Nephron progenitor cell (in vitro differentiated cells): ENCODE measurements at regions not wholly inside any gene's neighbourhood (a gene's known extent, or its start where the extent isn't known, plus 50 kb on each side); places are given as distances from the start of the nearest gene placed in this dataset.

Experiments
- DNase-seq: peaks from one replicate; pipeline ENCODE4 v3.0.0; 2021
- H3K27ac Mint-ChIP-seq: 2 replicates; pipeline ENCODE4 v1.8.0; 2021; ENCODE audit warnings: mild to moderate bottlenecking, moderate library complexity, mixed read lengths
- H3K27me3 Mint-ChIP-seq: 2 replicates; pipeline ENCODE4 v1.8.0; 2021; ENCODE audit warnings: mild to moderate bottlenecking, low read depth, mixed read lengths; ENCODE audit not compliant: poor library complexity
- H3K36me3 Mint-ChIP-seq: 2 replicates; pipeline ENCODE4 v1.8.0; 2021; ENCODE audit warnings: low read depth, mixed read lengths
- H3K4me1 Mint-ChIP-seq: 2 replicates; pipeline ENCODE4 v1.8.0; 2021; ENCODE audit warnings: mixed read lengths
- H3K4me3 Mint-ChIP-seq: 2 replicates; pipeline ENCODE4 v1.8.0; 2021; ENCODE audit warnings: mild to moderate bottlenecking, moderate library complexity, mixed read lengths
- H3K9me3 Mint-ChIP-seq: 2 replicates; pipeline ENCODE4 v1.8.0; 2021; ENCODE audit warnings: mild to moderate bottlenecking, moderate library complexity, mixed read lengths
- TF ChIP-seq, protein P1 (sequence below): fragments of 200-600 bp; sonication (generic); IDR thresholded peaks from 2 replicates; pipeline ENCODE4 v1.5.0; 2021; ENCODE audit warnings: antibody characterized with exemption

DNA sequence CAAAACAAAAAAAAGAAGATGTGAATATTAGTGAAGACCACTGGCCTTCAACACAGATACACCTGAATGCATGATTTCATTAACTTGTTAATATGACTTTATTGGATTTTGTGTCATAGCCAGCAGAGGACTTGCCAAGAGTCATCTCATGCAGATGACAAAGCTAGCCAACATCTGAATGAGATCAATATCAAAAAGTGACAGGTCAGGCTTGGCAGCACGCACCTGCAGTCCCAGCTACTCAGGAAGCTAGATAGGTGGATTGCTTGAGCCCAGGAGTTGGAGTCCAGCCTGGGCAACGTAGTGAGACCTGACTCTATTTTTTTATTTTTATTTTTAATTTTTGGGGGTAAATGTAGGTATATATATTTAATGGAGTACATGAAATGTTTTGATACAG lies 54.5 kb upstream of the TGIF1 start:
- H3K9me3 Mint-ChIP-seq, result peaks cover 20% of the 10 kb centered on the region
- no peak overlapping the region for H3K4me3 Mint-ChIP-seq
- H3K27ac Mint-ChIP-seq, result no peak overlapping the region
- peaks cover 12% of the 10 kb centered on the region for H3K27me3 Mint-ChIP-seq
- DNase-seq, result no peak
- H3K4me1 Mint-ChIP-seq, result peaks cover 5% of the 10 kb centered on the region
- TF ChIP-seq, protein P1, sequence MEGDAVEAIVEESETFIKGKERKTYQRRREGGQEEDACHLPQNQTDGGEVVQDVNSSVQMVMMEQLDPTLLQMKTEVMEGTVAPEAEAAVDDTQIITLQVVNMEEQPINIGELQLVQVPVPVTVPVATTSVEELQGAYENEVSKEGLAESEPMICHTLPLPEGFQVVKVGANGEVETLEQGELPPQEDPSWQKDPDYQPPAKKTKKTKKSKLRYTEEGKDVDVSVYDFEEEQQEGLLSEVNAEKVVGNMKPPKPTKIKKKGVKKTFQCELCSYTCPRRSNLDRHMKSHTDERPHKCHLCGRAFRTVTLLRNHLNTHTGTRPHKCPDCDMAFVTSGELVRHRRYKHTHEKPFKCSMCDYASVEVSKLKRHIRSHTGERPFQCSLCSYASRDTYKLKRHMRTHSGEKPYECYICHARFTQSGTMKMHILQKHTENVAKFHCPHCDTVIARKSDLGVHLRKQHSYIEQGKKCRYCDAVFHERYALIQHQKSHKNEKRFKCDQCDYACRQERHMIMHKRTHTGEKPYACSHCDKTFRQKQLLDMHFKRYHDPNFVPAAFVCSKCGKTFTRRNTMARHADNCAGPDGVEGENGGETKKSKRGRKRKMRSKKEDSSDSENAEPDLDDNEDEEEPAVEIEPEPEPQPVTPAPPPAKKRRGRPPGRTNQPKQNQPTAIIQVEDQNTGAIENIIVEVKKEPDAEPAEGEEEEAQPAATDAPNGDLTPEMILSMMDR, result no peak
- H3K36me3 Mint-ChIP-seq, result no peaks in the 10 kb centered on the region

DNA sequence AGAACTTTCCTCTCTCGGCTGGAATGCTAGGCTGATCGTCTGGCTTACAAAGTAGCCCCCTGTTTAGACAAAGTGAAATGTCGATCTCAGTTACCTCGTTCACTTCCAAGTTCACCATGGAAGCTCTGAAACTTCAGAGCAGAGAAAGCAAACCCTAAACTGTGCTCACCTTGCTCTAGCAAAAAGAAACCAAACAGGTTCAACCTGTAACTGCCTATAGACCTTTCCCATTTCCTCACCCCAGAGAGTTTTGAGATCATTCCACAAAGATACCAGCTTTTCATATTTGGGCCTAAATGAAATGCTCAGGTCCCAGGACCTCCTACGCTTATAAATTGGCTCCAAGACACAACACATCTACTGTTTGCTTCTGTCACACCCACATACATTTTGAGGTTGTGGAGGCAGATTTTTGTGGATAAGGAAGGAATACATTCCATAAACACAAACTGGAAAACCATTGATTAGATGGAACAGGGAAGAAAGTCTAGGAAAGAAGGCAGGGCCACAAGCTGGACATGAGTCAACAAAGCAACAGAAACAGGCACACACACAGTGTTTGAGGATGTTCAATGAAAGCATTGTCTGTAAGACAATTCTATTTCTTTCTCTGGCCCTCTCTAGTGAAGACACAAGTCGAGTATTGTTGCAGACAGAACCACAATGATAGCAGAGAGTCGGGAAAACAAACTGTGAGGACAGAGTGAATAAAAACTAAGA lies 52.8 kb upstream of the TGIF1 start:
- TF ChIP-seq, protein P1, result no peak
- Mint-ChIP-seq H3K27me3 (peaks cover 10% of the 10 kb centered on the region), H3K9me3 (peaks cover 15% of the 10 kb centered on the region), H3K4me1 (peaks cover 5% of the 10 kb centered on the region), H3K4me3 (no peak overlapping the region), H3K36me3 (no peaks in the 10 kb centered on the region), H3K27ac (no peak overlapping the region)
- no peak for DNase-seq

DNA sequence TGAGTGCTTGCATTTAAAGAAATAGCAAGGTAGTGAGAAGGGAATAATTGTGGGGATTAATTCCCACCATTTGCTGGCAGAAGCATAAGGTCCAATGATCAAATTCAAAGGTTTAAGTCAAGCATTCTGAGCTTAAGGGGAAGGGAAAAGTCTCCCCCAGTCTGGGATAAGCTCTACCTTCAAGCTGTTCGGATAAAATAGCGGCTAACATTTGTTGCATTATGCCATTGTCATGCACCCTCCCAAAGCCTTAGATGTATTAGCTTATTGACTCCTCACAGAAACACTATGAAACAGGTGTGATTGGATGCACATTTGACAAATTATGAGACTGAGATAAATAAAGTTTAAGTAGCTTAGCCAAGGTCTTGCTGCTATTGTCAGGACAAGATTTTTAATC lies 52.2 kb upstream of the TGIF1 start:
- TF ChIP-seq, protein P1, result no peak
- Mint-ChIP-seq H3K27me3 (peaks cover 10% of the 10 kb centered on the region), H3K4me3 (no peak overlapping the region), H3K9me3 (peaks cover 15% of the 10 kb centered on the region), H3K36me3 (no peaks in the 10 kb centered on the region), H3K27ac (no peak overlapping the region), H3K4me1 (peaks cover 3% of the 10 kb centered on the region)
- no peak for DNase-seq
